GM12878 (cell line): ENCODE measurements at regions not wholly inside any gene's neighbourhood (a gene's known extent, or its start where the extent isn't known, plus 50 kb on each side); places are given as distances from the start of the nearest gene placed in this dataset.

Source experiments
- ATAC-seq: fragments of 200-7000 bp; cut with Tn5 transposase; 3 replicates; pipeline ENCODE4 v1.9.1; 2020; ENCODE audit warnings: mild to moderate bottlenecking, moderate library complexity
- BruUV-seq: library from RNA; stranded (reverse); fragments of 400-500 nt; replicated peaks from 2 replicates; lab custom pipeline; 2021; lab: Mats Ljungman, UMichigan
- CTCF ChIA-PET: fragments of 300-600 bp; sonication (Branson Sonifier 250); formaldehyde crosslinking; extraction: SDS; loops from one replicate; lab custom pipeline; 2021; ENCODE audit warnings: inconsistent platforms; lab: Yijun Ruan, JAX
- POLR2A ChIA-PET: fragments of 350-600 bp; formaldehyde crosslinking; extraction: SDS; loops from one replicate; lab custom pipeline; 2021; ENCODE audit warnings: inconsistent platforms; lab: Charles Lee
- RAD21 ChIA-PET: fragments of 300-600 bp; sonication (Branson Sonifier 250); formaldehyde crosslinking; loops from one replicate; lab custom pipeline; 2023; ENCODE audit warnings: antibody characterized with exemption; ENCODE audit not compliant: unreplicated experiment; lab: Charles Lee
- SMC1A ChIA-PET: fragments of 300-600 bp; sonication (Branson Sonifier 250); formaldehyde crosslinking; loops from one replicate; lab custom pipeline; 2023; ENCODE audit not compliant: unreplicated experiment, uncharacterized antibody; lab: Charles Lee
- DNase-seq: peaks from one replicate; pipeline ENCODE4 v3.0.0-alpha.2; 2011; ENCODE audit warnings: low read depth, low spot score
- FAIRE-seq: peaks from 3 replicates; lab custom pipeline; 2011; peaks lifted over from hg19 to GRCh38; lab: Jason Lieb, UNC
- H2AFZ ChIP-seq: 2 replicates; pipeline ENCODE4 v1.6.0; 2011; ENCODE audit warnings: low read depth, low read length, control low read depth; ENCODE audit not compliant: control insufficient read depth
- H3K27ac ChIP-seq: 2 replicates; pipeline ENCODE4 v1.5.1; 2011; ENCODE audit warnings: control low read depth; ENCODE audit not compliant: control insufficient read depth, insufficient read depth
- H3K27me3 ChIP-seq, 2 experiments: replicated peaks in 1 of 2; 2 replicates each; pipeline versions ENCODE4 v1.6.0 to v1.6.1; 2011; ENCODE audit warnings: low read length in 1 of 2; ENCODE audit not compliant: control insufficient read depth in 2 of 2, insufficient read depth in 2 of 2
- H3K36me3 ChIP-seq, 2 experiments: 2 replicates each; pipeline ENCODE4 v1.5.1; 2011; ENCODE audit warnings: low read length in 1 of 2; ENCODE audit not compliant: control insufficient read depth in 2 of 2, insufficient read depth in 2 of 2
- H3K4me1 ChIP-seq: 2 replicates; pipeline ENCODE4 v1.6.1; 2011; ENCODE audit warnings: mild to moderate bottlenecking, low read length, moderate library complexity, mixed read lengths; ENCODE audit not compliant: control insufficient read depth, insufficient read depth
- H3K4me2 ChIP-seq: 2 replicates; pipeline ENCODE4 v1.6.0; 2011; ENCODE audit warnings: control low read depth; ENCODE audit not compliant: control insufficient read depth, insufficient read depth
- H3K4me3 ChIP-seq: fragments of 200-600 bp; sonication (generic); 2 replicates; pipeline ENCODE4 v1.5.1; 2016
- H3K79me2 ChIP-seq: 2 replicates; pipeline ENCODE4 v1.6.0; 2011; ENCODE audit warnings: low read length; ENCODE audit not compliant: control insufficient read depth, insufficient read depth
- H3K9ac ChIP-seq: 2 replicates; pipeline ENCODE4 v1.8.0; 2011; ENCODE audit warnings: low read length, control low read depth, mixed read lengths; ENCODE audit not compliant: control insufficient read depth, insufficient read depth
- H3K9me3 ChIP-seq: replicated peaks from 3 replicates; pipeline ENCODE4 v1.5.1; 2011; ENCODE audit warnings: mild to moderate bottlenecking, low read length; ENCODE audit not compliant: control insufficient read depth, insufficient read depth
- H4K20me1 ChIP-seq: 2 replicates; pipeline ENCODE4 v1.6.0; 2011; ENCODE audit not compliant: control insufficient read depth, insufficient read depth
- FOXK2 ChIP-seq: fragments of 450-650 bp; IDR thresholded peaks from 2 replicates; pipeline ENCODE4 v1.6.1; 2017; ENCODE audit warnings: mild to moderate bottlenecking, moderate library complexity
- MEF2B ChIP-seq: fragments of 450-650 bp; IDR thresholded peaks from 2 replicates; pipeline ENCODE4 v1.6.1; 2018; ENCODE audit warnings: mild to moderate bottlenecking, moderate library complexity; ENCODE audit not compliant: partially characterized antibody, poor library complexity, severe bottlenecking
- RBBP5 ChIP-seq: fragments of 200-600 bp; sonication (generic); conservative IDR thresholded peaks from 2 replicates; pipeline ENCODE4 v1.6.1; 2016
- RELA ChIP-seq: fragments of 450-650 bp; IDR thresholded peaks from 2 replicates; pipeline ENCODE4 v1.8.0; 2014; ENCODE audit warnings: borderline replicate concordance; ENCODE audit not compliant: partially characterized antibody
- SMAD1 ChIP-seq: fragments of 450-650 bp; IDR thresholded peaks from 2 replicates; pipeline ENCODE4 v1.6.1; 2018; ENCODE audit warnings: mild to moderate bottlenecking, low read depth; ENCODE audit not compliant: partially characterized antibody
- TAF1 ChIP-seq: IDR thresholded peaks from 2 replicates; pipeline ENCODE4 v1.6.1; 2011; ENCODE audit warnings: mild to moderate bottlenecking, low read depth, low read length, borderline replicate concordance
- ZNF24 ChIP-seq: fragments of 450-650 bp; IDR thresholded peaks from 2 replicates; pipeline ENCODE4 v1.6.1; 2017; ENCODE audit warnings: antibody characterized with exemption, mild to moderate bottlenecking
- WGBS: methylation state at CpG from one replicate; pipeline ENCODE4 v1.1.6; 2016; ENCODE audit warnings: low lambda C conversion rate; ENCODE audit not compliant: insufficient replicate concordance, insufficient coverage; ENCODE audit errors: missing lambda C conversion rate; 5-methylcytosine and 5-hydroxymethylcytosine counted together
- in situ Hi-C: fragments of 300-500 bp; cut with MboI; formaldehyde crosslinking; loops from 9 replicates; pipeline ENCODE4 v1.14.3; 2018; ENCODE audit warnings: mixed read lengths
- intact Hi-C: fragments of 100-400 bp; cut with micrococcal nuclease; formaldehyde crosslinking; loops from one replicate; pipeline ENCODE4 v1.14.2; 2022; ENCODE audit not compliant: unreplicated experiment

DNA sequence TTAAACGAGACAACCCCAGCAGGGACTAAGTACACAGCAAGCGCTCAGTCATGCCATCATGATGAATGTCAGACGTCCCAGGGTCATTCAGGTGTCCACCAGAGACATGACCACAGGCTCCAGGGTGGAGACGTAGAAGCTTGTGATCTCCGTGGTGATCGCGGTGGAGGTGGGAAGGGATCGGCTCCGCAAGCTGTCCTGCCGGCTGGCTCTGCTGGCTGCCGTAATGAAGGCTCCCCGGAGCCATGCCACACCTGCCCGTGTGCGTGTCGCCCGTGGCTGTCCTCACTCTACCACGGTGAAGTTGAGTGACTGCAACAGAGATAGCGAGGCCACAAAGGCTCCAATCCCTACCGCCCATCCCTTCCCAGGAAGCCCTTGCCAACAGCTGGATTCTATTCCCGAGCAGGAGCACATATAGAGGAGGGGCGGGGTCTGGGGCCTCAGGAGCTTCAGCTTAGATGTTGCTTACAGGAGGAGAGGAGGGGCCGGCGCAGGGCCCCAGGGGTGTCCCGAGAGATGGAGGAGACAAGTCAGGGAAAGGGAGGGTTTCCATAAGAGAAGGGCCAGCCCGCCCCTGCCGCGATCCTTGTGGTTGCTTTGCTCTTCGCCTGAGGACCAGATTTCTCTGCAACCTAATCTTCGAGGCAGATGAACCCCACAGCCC, 332.6 kb upstream of the SFSWAP start:
- Histone ChIP-seq H4K20me1 (no peaks in the 10 kb centered on the region), H3K9ac (no peak overlapping the region), H3K27me3 (no peaks in the 10 kb centered on the region; a peak in 1 of 4 replicates), H2AFZ (no peak overlapping the region), H3K36me3 (no peaks in the 10 kb centered on the region), H3K79me2 (no peaks in the 10 kb centered on the region), H3K4me1 (no peaks in the 10 kb centered on the region), H3K4me3 (no peak overlapping the region), H3K9me3 (no peaks in the 10 kb centered on the region; the same call in 2 of the 3 replicates), H3K4me2 (no peak overlapping the region), H3K27ac (no peak overlapping the region)
- ChIA-PET CTCF (no interaction called here), SMC1A (no interaction called here), RAD21 (no interaction called here), POLR2A (no interaction called here)
- no TSS peak for BruUV-seq
- TF ChIP-seq RELA (no peak), TAF1 (no peak)
- in situ Hi-C loops (no loop called here), intact Hi-C loops (no loop called here)
- DNase-seq = no peak
- WGBS = 58% methylated on average over 29 of the region's 29 CpGs
- no peak for ATAC-seq
- no peak for FAIRE-seq

- BruUV-seq = no TSS peak
- H3K27me3 ChIP-seq = no peaks in the 10 kb centered on the region; a peak in 1 of 4 replicates
- no peaks in the 10 kb centered on the region; the same call in 2 of the 3 replicates for H3K9me3 ChIP-seq
- no peak overlapping the region for H3K4me2 ChIP-seq
- TF ChIP-seq ZNF24 (no peak), SMAD1 (no peak), MEF2B (no peak), RBBP5 (no peak), FOXK2 (no peak)
- ChIA-PET CTCF (no interaction called here), SMC1A (no interaction called here), POLR2A (no interaction called here), RAD21 (no interaction called here)
- H3K79me2 ChIP-seq = no peaks in the 10 kb centered on the region
- H3K27ac ChIP-seq = no peak overlapping the region
- H3K4me3 ChIP-seq = no peak overlapping the region
- no peaks in the 10 kb centered on the region for H4K20me1 ChIP-seq
- no peaks in the 10 kb centered on the region for H3K4me1 ChIP-seq
- in situ Hi-C loops = no loop called here
- FAIRE-seq (no peak), ATAC-seq (no peak), DNase-seq (no peak)
- intact Hi-C loops = no loop called here
- no peak overlapping the region for H2AFZ ChIP-seq
- 43% methylated on average over 31 of the region's 31 CpGs for WGBS
- no peak overlapping the region for H3K9ac ChIP-seq
- no peaks in the 10 kb centered on the region for H3K36me3 ChIP-seq
Observed at GRCh38 chr12:131378861-131379665, 331.8 kb upstream of the SFSWAP start.
